Renal cortical epithelial cell (primary cell): ENCODE measurements at regions not wholly inside any gene's neighbourhood (a gene's known extent, or its start where the extent isn't known, plus 50 kb on each side); places are given as distances from the start of the nearest gene placed in this dataset.
"Not testable (repeated sequence)": the region's sequence is repeated elsewhere in the genome, so short reads cannot be mapped to it uniquely, and the experiment has no call there.

Experiments
- DNase-seq: peaks from one replicate; pipeline ENCODE4 v3.0.0-alpha.2; 2011; ENCODE audit warnings: low read depth

DNA sequence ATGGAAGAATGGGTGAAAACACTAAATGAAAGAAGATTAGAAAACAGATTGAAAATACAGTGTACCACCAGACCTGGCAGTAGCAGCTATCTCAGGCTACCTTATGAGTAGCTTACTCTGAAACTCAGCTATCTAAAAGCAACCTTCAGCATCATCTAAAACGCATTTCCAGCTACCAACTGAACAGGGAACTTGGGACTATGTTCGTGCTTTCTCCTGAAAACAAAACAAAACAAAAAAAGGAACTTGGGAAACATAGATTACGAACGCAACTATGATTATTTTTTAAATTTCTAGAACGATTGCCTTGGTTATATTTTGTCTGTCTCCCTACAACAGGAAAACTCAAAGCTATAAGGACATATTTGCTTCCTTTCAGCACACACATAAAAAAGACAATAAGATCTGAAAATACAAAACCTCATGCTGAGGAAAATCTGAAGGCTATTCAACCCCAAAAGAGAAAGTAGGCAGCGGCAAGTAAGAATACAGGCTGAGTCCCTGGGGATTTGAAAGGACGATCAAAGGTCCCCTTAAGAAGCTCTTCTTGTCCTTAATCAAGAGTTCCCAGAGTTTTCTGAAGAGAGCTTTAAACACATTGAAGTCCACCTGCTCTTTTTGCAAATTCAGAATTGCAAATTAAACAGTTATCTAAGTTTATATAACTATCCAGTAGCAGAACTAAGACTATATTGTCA, 53.4 kb downstream of the OR2K2 start:
- no peak for DNase-seq

DNA sequence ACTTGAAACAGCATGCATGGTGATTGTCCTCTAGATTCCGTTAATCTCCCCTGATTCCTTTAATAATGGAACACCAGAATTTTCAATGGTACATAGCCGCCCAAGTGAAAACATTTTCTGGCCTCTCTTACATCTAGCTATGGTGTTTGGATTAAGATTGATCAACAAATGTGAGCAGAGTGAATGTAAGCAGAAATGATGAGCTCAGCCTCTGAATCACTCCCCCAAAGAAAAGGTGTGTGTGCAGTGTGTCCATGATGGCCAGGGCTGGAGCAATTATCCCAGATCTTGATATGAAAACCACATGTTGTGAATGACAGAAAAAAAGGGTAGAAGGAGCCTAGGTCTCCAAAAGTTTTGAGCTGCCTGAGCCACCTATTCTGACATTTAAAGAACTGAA, 55.3 kb downstream of the OR2K2 start:
- DNase-seq, result no peak

DNA sequence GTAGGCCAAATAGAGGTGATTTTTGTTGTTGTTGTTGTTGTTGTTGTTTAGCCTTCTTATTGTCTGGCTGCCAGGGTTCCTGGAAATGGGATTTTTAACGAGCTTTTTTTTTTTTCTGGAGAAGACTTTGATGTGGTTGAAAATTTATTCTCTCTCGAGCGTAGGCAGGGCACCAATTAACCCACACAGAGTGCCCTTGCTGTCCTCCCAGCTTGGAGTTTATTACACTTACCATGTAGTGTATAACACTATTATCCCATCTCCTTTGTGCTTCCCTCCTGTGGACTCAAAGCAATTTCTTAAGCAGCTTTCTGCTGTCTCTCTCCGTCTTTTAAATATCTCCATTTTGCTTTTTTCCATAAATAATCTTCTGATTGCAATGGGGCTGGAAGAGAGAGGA, 57.4 kb downstream of the OR2K2 start:
- no peak for DNase-seq

DNA sequence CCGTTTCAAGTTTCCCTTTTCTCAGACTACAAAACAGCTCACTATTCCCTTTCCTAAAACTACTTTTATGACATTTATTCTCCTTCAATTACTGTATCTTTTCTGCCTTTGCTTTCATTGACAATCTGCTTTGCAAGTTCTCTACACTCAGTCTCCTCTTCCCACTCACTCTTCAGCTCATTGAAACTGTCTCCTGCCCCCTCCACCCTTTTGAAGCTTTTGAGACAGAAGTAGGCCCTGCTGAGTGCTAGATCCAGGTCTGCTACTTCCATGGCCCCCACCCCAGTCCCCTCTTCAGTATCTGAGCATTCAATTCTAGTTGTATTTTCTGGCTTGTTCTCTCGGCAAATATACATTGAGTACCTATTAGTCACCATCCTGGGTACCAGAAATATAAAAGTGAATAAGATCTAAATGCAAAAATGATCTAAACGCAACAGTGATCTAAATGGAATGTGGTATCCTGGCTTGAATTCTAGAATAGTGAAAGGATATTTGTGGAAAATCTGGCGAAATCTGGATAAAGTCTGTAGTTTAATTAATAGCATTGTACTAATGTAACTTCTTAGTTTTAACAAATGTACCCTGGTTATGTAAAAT, 58.4 kb downstream of the OR2K2 start:
- DNase-seq, result no peak

DNA sequence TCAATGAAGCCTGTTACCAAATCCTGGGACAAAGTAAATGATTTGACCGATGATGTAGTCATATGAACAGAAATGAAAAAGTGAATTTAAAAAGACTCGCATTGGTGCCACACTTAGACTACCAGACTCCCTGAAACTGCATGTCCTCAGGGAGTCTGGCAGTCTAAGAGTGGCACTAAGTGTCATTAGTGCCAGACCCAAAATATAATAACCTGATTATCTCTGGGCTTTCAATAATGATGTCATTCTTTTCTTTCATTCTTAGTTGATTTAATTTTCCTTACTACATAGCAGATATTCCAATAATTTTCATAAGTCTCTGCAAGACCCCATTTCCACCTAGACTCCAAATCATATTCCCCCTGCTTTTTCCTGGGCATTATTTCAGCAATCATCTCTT, 59.0 kb downstream of the OR2K2 start:
- DNase-seq, result no peak

DNA sequence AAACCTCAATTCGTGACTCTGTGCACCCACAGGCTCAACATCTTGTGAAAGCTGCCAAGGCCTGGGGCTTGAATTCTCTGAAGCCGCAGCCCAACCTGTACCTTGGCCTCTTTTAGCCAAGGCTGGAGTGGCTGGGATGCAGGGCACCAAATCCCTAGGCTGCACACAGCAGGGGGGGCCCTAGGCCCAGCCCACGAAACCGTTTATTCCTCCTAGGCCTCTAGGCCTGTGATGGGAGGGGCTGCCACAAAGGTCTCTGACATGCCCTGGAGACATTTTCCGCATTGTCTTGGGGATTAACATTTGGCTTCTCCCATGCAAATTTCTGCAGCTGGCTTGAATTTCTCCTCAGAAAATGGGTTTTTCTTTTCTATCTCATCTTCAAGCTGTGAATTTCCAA, 64.0 kb downstream of the OR2K2 start:
- DNase-seq, result not testable (repeated sequence)

DNA sequence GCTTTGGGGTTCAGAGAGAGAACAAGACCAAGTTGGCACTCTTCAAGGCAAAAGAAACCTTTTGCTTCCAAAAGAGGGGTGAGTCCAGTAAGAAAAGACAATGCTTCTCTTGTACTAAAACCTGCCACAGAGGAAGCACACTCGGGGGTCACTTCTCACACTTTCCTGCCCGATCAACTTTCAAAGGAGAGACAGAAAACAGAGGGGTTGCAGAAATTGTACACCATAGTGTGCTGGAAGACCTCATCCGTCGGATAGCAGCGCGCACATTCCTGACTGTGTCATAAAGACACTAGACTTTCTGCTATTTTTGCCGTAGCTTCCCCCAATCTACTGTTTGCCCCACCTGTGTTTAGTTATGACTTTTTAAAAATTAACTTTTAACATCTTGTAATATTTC, 66.9 kb downstream of the OR2K2 start:
- DNase-seq, result no peak

DNA sequence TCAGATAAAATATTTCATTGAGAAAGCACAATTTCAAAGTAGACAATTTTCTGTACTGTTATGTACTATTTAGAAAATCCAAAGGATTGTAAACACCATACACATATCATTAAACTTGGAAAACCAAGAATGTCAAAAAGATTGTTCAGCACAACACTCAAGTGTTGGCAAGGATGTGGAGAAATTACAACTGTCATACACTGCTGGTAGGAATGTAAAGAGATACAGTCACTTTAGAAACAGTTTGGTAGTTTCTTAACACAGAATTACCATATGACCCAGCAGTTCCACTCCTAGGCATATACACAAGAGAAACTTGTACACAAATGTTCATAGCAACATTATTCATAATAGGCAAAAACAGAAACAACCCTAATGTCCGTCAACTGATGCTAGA, 71.2 kb downstream of the OR2K2 start:
- DNase-seq, result no peak

DNA sequence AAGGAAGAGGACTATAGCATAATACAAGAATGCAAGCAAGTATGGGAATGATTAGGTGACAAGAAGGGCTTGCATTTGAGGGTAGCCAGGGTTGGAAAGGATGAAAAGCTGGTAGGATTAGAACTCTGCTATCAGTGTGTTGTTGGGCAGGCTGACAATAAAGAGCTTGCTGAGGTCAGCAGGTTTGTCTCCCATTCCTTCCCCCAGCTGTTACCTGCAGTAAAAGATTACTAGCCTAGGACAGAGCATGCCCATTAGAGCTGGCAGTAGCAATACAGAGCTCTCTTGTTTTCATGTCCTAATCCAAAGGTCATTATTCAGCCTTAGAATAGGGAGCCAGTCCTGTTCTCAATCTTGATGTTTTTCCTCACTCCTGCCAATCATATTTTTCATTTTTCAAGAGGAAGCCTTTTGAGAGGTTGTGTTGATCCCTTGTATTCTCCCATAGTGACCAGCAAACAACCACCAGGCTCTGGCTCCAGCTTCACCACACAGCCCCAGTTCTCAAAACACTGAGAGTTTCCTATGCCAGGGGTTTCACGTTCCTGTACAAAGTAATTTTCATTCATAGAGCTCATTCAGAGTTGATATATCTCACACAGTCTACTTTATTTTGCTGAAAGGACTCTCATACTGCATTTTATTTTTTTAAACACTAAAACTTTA, 71.7 kb downstream of the OR2K2 start:
- no peak for DNase-seq

DNA sequence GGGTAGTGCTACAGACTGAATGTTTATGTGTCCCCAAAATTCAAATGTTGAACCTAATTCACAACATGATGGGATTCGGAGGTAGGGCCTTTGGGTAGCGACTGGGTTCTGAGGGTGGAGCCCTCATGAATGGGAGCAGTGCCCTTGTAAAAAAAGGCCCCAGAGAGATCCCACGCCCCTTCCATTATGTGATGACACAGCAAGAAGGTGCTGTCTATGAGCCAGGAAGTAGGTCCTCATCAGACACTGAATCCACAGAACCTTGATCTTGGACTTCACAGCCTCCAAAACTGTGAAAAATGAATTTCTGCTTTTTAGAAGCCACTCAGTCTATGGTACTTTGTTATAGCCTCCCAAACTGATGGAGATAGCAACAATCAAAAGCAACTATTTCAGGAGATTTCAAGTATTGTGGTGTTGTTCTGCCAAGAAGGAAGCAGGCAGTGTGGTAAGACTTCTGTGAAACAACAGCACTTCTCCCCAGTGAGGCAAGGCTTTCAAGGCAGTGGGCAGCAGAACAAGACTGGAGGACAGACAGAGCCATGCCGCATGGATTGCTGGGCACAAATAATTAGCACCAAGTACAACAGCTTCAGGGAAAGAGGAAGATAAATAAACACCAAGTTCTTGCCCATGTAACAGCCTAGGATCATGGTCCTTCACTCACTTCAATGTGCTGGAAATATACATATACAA, 76.1 kb downstream of the OR2K2 start:
- no peak for DNase-seq

DNA sequence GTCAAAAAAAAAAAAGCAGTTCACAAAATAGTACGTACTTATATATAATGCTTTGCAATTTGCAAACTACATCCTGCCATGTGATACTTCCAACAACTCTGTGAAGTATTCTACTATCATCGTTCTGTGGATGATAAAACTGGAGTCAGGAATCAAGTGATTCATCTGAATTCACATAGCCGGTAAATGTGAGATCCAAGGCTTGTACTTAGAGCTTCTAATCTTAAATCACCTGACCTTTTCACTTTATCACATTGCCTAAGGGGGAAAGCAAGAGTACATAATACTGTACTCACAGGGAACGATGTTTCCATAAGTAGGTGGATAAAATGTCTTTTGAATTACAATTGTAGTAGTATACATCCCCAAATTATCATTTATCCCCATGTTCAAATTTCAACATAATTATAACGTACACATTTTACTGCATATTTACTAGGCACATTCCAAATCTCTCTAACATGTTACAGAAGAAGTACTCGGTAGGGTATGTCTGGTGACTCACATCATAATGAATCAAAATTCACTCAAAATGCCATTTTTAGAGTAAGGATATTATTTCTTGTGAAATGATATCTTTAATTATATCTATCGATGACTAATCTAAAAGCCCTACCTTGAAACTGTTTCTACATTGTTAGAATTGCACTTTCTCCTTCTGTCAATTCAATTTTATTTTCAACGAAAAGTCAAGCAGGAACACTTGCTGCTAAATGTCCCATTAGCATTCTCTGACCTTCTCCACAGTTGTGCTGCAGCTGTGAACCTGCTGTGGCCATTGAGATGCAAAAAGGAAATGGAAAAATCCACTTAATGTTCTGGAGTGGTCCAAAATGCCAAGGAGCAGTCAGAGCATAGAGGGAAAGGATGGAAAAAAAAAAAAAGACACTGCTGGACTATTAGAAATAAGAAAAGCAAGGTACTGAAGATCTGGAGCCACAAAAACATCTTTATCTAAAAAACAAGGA, 78.9 kb downstream of the OR2K2 start:
- DNase-seq, result no peak

DNA sequence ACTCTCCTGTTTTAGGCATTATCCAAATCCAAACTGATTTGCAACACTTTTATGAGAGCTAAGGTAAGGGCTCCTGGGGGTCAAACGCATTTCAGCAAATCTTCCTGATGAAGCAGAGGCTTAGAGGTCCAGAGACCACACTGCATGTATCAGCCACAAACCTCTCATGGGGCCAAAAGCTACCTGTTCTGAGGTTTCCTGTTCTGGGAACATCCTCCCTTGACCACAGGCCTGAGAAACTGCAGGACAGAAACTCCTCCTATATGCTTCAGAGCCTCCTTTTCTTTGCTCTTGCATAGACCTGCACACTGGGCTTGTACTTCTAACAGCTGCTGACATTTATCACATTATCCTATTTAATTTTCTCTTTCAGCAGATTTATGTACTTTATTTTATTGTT, 92.6 kb downstream of the OR2K2 start:
- no peak for DNase-seq

DNA sequence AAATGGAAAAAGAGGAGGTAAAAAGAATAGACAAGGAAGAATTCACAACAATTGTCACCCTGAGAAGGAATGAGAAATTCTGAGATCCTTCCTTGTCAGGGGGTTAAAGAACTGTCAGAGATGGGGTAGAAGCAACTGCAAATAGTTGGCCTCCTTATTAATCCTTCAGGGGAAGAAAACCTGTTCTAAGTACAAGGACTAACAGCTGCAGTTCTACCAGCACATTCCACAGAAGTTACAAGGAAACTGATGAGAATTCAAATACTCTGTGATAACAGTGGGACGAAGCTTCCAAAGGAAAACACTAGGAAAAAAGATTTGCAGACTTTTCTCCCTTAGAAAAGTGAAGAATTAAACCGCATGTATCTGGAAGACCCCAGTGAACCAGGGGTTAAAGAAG, 93.7 kb downstream of the OR2K2 start:
- no peak for DNase-seq

DNA sequence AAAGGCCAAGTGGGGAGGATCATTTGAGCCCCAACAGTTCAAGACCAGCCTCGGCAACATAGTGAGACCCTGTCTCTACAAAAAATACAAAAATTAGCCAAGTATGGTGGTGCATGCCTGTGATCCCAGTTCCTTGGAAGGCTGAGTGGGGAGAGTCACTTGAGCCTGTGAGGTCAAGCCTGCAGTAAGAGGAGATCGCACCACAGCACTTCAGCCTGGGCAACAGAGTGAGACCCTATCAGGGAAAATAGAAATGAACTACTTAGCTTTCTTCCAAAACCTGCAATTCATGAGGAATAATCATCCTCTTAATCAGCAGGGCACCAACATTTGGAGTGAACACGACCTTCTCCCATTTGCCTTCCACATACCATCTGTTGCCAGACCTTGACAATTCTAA, 96.1 kb downstream of the OR2K2 start:
- DNase-seq, result no peak

DNA sequence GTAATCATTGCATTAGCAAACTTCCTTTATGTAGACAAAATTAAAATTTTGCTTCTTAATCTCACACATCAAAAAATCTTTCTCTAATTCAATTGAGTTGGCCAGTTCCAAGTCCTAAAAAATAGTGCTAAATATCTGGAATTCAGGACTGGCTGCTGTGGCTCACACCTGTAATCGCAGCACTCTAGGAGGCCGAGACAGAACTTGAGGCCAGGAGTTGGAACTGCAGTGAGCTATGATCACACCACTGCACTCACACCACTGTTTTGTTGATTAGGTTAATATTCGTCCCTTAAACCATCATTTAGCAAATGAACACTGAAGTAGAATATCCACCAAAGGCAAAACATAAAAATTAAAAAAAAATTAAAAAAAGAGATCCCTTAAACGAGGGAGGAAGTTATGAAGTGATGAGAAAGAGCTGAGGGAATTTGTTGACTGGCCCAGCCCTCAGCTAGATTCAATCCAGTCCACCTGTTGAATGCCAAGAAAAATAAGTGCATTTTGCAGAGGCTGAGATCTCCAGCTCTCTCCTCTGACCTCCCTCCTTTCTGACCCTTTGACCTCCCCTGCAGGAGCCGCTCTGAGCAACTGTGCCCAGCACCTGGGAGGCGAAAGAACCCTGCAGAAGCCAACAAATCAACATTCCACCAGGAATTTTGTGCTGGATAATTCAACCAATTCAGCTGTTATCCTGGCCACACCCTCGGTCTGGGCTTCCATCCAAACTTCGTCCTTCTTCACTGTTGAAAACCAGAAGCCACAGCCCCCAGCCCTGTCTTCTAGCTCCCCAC, 96.8 kb downstream of the OR2K2 start:
- no peak for DNase-seq

DNA sequence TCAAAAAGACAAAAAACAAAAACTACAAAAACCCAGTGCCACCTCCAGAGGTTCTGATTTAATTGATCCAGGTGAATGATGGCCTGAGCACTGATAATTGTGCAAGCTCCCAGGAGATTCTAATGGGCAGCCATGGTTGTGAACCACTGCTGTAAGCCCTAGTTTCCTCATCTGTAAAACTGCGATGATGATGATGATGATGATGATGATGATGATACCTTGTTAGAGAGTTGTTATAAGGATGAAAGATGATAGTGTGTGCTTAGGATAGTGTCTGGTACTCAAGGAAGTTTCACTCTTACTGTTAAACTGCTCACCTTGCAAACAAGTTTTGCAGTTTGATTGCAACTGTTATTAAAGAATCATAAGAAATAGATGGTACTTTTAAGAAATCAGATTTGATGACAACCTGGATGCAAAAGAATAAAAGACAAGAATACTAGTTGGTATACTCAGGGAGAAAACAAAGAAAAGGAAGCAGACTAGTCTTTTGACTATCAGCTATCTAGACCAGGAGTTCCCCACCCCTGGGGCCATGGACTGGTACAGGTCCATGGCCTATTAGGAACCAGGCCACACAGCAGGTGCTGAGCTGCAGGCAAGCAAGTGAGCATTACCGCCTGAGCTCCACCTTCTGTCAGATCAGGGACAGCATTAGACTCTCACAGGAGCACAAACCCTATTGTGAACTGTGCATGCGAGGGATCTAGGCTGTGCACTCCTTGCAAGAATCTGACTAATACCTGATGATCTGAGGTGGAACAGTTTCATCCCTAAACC, 98.0 kb downstream of the OR2K2 start:
- no peak for DNase-seq

DNA sequence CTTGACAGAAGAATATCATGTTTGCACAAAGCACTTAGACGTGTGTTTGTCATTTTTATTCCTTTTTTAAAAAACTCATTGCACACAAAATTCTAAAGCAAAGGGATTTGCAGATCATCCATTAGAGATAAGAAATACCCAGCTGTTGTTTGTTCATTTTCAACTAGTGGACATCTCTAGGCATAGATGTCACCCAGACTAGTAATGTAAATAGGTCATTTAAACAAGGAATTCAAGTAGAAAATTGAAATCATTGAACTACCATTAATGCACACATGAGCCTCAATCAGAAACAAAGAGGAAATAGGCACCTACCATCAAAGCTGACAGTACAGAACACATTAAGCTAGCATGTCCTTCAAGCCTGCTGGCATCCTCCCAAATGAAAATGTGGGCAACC, 107.3 kb downstream of the OR2K2 start:
- DNase-seq, result no peak

DNA sequence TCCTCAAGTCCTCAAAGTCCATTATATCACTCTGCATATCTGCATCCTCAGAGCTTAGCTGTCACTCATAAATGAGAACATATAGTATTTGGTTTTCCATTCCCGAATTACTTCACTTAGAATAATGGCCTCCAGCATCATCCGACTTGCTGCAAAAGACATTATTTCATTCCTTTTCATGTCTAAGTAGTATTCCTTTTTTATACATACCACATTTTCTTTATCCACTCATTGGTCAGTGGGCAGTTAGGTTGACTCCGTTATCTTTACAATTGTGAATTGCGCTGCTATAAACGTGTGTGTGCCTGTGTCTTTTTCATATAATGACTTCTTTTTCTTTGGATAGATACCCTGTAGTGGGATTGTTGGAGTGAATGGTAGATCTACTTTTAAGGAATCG, 117.2 kb downstream of the OR2K2 start:
- DNase-seq, result no peak

DNA sequence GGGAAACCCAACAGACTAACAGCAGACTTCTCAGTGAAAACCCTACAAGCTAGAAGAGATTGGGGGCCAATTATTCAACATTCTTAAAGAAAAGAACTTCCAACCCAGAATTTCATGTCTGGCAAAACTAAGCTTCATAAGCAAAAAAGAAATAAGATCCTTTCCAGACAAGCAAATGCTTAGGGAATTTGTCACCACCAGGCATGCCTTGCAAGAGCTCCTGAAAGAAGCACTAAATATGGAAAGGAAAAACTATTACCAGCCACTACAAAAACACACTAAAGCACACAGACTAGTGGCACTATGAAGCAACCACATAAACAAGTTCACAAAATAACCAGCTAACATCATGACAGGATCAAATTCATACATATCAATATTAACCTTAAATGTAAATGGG, 131.1 kb downstream of the OR2K2 start:
- DNase-seq, result no peak

DNA sequence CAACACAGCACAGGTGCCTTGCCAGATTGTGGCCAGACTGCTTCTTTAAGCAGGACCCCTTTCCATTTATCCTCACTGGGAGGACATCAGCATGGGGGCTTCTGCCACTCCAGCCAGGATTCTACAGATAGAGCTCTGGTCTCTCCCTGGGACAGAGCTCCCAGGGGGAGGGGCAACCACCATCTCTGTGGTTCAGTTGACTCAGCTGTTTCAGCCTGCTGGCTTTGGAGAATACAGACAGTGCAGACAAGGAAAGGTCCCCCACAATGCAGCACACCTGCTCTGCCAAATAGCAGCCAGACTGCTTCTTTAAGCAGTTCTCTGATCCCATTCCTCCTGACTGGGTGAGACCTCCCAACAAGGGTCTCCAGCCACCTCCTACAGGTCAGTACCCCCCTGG, 132.8 kb downstream of the OR2K2 start:
- peak; percentile 49 for DNase-seq
